PC-9 (cell line): ENCODE measurements at regions not wholly inside any gene's neighbourhood (a gene's known extent, or its start where the extent isn't known, plus 50 kb on each side); places are given as distances from the start of the nearest gene placed in this dataset.

Experiments used
- CTCF ChIP-seq: fragments of 200-600 bp; sonication (generic); conservative IDR thresholded peaks from 2 replicates; pipeline ENCODE4 v1.6.1; 2017; ENCODE audit warnings: mixed run types, antibody characterized with exemption, mild to moderate bottlenecking, moderate library complexity
- EZH2 ChIP-seq: fragments of 200-600 bp; sonication (generic); IDR thresholded peaks from 2 replicates; pipeline ENCODE4 v1.8.0; 2017; ENCODE audit warnings: antibody characterized with exemption, low read depth

GRCh38 chr2:64400733-64401528 is 53.0 kb upstream of the LGALSL start:
- TF ChIP-seq CTCF, result no peak
- TF ChIP-seq EZH2, result no peak
